ENCODE measurements at regions not wholly inside any gene's neighbourhood (a gene's known extent, or its start where the extent isn't known, plus 50 kb on each side); places are given as distances from the start of the nearest gene placed in this dataset.

DNA sequence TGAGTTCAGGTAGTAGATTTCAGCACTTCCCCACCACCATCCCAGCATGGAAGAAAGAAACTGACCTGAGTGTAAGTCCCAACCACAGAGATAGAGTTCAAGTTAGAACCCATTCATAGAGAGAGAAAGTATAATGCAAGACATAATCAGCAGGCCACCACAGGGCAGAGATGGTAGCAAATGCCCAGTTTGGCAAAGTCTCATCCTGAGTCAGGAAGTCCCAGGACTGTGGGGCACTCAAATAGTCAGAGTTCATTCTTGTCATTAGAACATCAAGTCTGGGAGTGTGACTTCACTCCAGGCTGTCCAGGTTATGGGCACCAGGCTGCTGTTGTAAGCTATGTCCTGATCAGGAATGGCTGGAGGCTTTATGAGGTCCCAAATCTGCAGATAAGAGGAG is 72.0 kb upstream of the USP47 start:
- H3K27ac ChIP-seq = no peak overlapping the region
- no peaks in the 10 kb centered on the region for H3K27me3 ChIP-seq
- no peak for DNase-seq
- no peaks in the 10 kb centered on the region for H3K36me3 ChIP-seq
- no peaks in the 10 kb centered on the region for H3K9me3 ChIP-seq
- no peak for ATAC-seq (ENCODE audit: low FRiP score in 2 of 2)
- H3K4me3 ChIP-seq = no peak overlapping the region
- no peaks in the 10 kb centered on the region for H3K4me1 ChIP-seq
- TF ChIP-seq, protein P1, sequence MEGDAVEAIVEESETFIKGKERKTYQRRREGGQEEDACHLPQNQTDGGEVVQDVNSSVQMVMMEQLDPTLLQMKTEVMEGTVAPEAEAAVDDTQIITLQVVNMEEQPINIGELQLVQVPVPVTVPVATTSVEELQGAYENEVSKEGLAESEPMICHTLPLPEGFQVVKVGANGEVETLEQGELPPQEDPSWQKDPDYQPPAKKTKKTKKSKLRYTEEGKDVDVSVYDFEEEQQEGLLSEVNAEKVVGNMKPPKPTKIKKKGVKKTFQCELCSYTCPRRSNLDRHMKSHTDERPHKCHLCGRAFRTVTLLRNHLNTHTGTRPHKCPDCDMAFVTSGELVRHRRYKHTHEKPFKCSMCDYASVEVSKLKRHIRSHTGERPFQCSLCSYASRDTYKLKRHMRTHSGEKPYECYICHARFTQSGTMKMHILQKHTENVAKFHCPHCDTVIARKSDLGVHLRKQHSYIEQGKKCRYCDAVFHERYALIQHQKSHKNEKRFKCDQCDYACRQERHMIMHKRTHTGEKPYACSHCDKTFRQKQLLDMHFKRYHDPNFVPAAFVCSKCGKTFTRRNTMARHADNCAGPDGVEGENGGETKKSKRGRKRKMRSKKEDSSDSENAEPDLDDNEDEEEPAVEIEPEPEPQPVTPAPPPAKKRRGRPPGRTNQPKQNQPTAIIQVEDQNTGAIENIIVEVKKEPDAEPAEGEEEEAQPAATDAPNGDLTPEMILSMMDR (IDR thresholded peaks at IDR 0.05) = no peak
- TF ChIP-seq EP300 (IDR thresholded peaks at IDR 0.05) (no peak), POLR2A (IDR thresholded peaks at IDR 0.05) (no peak), POLR2AphosphoS5 (IDR thresholded peaks at IDR 0.05) (no peak)

DNA sequence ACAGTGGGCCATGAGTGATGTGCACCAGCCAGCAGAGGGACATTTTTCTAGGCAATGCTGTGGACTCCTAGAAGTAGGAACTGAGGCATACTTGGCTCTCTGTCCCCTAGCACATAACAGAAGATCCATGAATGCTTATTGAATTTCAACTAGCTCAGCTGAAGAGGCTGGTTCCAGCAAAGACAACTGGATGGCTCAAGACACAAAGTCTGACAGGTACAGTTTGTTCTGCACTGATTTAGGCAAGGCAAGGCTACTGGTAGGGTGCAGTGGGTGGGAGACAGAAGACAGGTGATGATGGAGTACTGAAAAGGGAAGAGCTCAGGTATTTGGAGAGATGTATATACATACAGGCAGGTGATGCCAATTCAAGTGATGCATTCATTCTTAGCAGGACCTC is 72.4 kb upstream of the USP47 start:
- Histone ChIP-seq H3K36me3 (no peaks in the 10 kb centered on the region), H3K27ac (no peak overlapping the region), H3K4me3 (no peak overlapping the region), H3K9me3 (no peaks in the 10 kb centered on the region), H3K27me3 (no peaks in the 10 kb centered on the region), H3K4me1 (no peaks in the 10 kb centered on the region)
- ATAC-seq (ENCODE audit: low FRiP score in 2 of 2) (no peak), DNase-seq (no peak)
- TF ChIP-seq EP300 (IDR thresholded peaks at IDR 0.05) (no peak), POLR2AphosphoS5 (IDR thresholded peaks at IDR 0.05) (no peak), POLR2A (IDR thresholded peaks at IDR 0.05) (no peak)
- TF ChIP-seq, protein P1 (IDR thresholded peaks at IDR 0.05) = no peak

GRCh38 chr11:11764423-11764803 is 77.4 kb upstream of the USP47 start:
- Histone ChIP-seq H3K36me3 (no peaks in the 10 kb centered on the region), H3K9me3 (no peaks in the 10 kb centered on the region), H3K4me1 (no peaks in the 10 kb centered on the region), H3K27ac (no peak overlapping the region), H3K27me3 (no peaks in the 10 kb centered on the region), H3K4me3 (no peak overlapping the region)
- ATAC-seq (ENCODE audit: low FRiP score in 2 of 2) (no peak), DNase-seq (no peak)
- no peak for TF ChIP-seq POLR2AphosphoS5 (IDR thresholded peaks at IDR 0.05)
- TF ChIP-seq EP300 (IDR thresholded peaks at IDR 0.05) = no peak
- no peak for TF ChIP-seq POLR2A (IDR thresholded peaks at IDR 0.05)
- TF ChIP-seq, protein P1 (IDR thresholded peaks at IDR 0.05) = no peak
- 71 to 72% methylated on average over 2 of the region's 2 CpGs for WGBS, 2 donors

DNA sequence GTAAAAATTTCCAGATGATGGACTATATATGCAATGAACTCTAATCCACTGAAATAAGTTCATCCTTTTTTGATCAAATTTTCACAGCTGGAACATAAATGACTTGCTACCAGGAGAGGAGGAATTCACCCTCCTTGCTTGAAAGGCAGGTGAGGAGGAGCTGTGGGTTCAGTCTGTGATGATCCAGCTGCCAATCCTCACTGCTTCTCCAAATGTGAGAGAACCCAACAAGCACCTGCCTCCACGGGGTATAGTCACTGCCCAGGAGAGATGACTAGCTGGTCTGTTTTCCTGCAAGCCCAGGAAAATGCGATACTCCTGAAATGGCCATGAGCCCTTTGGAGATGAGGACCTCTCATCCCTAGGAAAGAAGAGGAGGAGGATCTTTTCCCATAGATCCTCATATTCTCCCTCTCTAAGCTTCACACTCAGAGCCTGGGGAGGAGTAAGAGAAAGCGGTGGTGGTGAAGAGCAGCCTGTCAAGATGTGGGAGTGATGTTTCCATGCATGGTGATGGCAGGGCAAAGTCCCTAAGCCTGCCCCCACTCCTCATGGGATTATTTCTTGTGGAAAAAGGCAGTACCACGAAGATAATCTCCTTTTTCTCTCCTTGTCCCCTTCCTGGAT is 77.9 kb upstream of the USP47 start:
- Histone ChIP-seq H3K27ac (no peak overlapping the region), H3K9me3 (no peaks in the 10 kb centered on the region), H3K36me3 (no peaks in the 10 kb centered on the region), H3K4me3 (no peak overlapping the region), H3K4me1 (no peaks in the 10 kb centered on the region), H3K27me3 (no peaks in the 10 kb centered on the region)
- ATAC-seq (ENCODE audit: low FRiP score in 2 of 2) (no peak), DNase-seq (no peak)
- WGBS, 2 donors = 68 to 81% methylated on average over 3 to 4 of the region's 4 CpGs
- TF ChIP-seq, protein P1 (IDR thresholded peaks at IDR 0.05) = no peak

DNA sequence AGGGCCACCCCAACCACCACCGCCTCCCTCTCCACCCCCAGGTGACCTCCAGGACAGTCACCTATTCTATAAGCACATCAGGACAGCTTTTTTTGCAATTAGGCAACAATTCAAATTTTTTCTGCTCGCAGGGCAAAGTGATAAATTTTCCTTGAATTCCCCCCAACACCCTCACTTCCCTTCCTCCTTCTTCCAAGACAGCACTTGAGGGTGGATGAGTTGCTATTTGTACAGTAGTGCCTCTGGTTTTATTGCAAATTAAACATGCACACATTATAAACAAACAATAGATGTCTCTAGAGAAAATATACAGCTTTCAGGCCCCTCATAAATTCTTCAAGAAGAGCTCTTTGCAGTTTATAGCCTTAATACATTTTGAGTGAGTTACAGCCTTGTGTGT is 80.9 kb upstream of the USP47 start:
- no peak overlapping the region for H3K4me3 ChIP-seq
- H3K36me3 ChIP-seq = no peaks in the 10 kb centered on the region
- H3K27me3 ChIP-seq = no peaks in the 10 kb centered on the region
- no peaks in the 10 kb centered on the region for H3K4me1 ChIP-seq
- DNase-seq (no peak), ATAC-seq (ENCODE audit: low FRiP score in 2 of 2) (no peak)
- no peaks in the 10 kb centered on the region for H3K9me3 ChIP-seq
- 81 to 88% methylated on average over 2 of the region's 2 CpGs for WGBS, 2 donors
- TF ChIP-seq POLR2AphosphoS5 (IDR thresholded peaks at IDR 0.05) (no peak), EP300 (IDR thresholded peaks at IDR 0.05) (no peak)
- TF ChIP-seq, protein P1 (IDR thresholded peaks at IDR 0.05) = no peak
- H3K27ac ChIP-seq = no peak overlapping the region
